AG04450 (cell line): ENCODE measurements at regions not wholly inside any gene's neighbourhood (a gene's known extent, or its start where the extent isn't known, plus 50 kb on each side); places are given as distances from the start of the nearest gene placed in this dataset.

Source experiments
- CTCF ChIA-PET: fragments of 300-600, 350-600 bp; formaldehyde crosslinking; extraction: SDS; loops from one replicate; lab custom pipeline; 2022; ENCODE audit warnings: antibody characterized with exemption, inconsistent platforms; lab: Charles Lee
- POLR2A ChIA-PET: fragments of 350-600 bp; formaldehyde crosslinking; extraction: SDS; loops from one replicate; lab custom pipeline; 2021; ENCODE audit warnings: antibody characterized with exemption, inconsistent platforms; lab: Yijun Ruan, JAX
- DNase-seq: peaks from one replicate; pipeline ENCODE4 v3.0.0-alpha.2; 2011; ENCODE audit warnings: low read depth, low spot score
- H3K27ac ChIP-seq: one replicate; pipeline ENCODE4 v1.5.1; 2012; ENCODE audit warnings: low read depth, low read length, control low read depth
- H3K27me3 ChIP-seq: one replicate; pipeline ENCODE4 v1.6.0; 2012; ENCODE audit warnings: low read length; ENCODE audit not compliant: control insufficient read depth, insufficient read depth
- H3K4me3 ChIP-seq: 2 replicates; pipeline ENCODE4 v1.5.1; 2011; ENCODE audit warnings: mild to moderate bottlenecking, low read depth, low read length, control low read depth
- H3K9me3 ChIP-seq: 2 replicates; pipeline ENCODE4 v1.5.1; 2012; ENCODE audit warnings: low read length; ENCODE audit not compliant: control insufficient read depth, insufficient read depth
- TF ChIP-seq, protein P1 (sequence below): IDR thresholded peaks from 2 replicates; pipeline ENCODE4 v1.5.1; 2011; ENCODE audit warnings: low read depth, low read length, control low read depth, inconsistent platforms

DNA sequence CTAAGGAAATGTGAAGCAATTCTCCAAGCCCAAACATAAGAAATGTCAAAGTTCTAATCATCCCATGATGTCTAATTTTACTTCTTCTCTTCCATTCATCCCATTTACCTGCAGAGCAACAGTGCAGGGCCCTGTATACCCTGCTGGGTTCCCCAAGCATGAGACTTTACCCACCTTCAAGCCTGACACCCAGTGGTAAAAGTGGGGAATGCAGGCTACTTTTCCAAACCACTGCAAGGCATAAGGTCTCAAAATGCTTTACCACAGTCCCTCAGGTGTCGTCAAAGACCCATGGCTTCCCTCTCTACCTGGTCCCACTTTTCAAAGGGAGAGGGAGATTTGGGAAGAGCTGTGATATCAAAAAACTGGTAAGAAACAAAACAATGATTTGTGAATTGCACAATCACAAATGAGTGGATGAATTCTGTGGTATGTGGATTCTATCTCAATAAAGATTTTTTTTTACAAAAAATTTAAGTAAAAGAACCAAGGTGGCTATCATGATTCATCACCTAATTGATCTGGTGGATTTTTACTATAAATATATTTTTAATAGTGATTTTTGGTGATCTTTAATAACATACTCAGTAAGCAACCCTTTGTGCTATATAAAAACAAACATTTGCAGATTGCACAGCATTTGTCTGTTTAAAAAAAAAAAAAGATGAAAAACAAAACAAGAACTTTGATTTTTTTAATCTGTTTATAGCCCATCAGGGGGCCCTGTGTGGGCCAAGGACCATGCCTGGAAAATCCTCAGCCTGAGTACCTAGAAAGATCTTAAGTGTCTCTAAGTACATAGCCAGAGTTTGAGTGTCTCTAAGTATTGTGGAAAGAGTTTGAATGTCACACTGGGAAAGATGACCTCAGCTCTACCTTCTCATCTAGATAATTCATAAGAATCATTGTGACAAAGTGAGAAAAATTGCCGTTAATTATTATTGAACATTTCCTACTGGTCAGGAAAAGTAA is 73.1 kb upstream of the GJB5 start:
- TF ChIP-seq, protein P1, sequence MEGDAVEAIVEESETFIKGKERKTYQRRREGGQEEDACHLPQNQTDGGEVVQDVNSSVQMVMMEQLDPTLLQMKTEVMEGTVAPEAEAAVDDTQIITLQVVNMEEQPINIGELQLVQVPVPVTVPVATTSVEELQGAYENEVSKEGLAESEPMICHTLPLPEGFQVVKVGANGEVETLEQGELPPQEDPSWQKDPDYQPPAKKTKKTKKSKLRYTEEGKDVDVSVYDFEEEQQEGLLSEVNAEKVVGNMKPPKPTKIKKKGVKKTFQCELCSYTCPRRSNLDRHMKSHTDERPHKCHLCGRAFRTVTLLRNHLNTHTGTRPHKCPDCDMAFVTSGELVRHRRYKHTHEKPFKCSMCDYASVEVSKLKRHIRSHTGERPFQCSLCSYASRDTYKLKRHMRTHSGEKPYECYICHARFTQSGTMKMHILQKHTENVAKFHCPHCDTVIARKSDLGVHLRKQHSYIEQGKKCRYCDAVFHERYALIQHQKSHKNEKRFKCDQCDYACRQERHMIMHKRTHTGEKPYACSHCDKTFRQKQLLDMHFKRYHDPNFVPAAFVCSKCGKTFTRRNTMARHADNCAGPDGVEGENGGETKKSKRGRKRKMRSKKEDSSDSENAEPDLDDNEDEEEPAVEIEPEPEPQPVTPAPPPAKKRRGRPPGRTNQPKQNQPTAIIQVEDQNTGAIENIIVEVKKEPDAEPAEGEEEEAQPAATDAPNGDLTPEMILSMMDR = peak; percentile 84
- Histone ChIP-seq H3K4me3 (no peak overlapping the region), H3K27me3 (no peaks in the 10 kb centered on the region), H3K27ac (no peak overlapping the region), H3K9me3 (no peaks in the 10 kb centered on the region)
- peak; percentile 4 for DNase-seq
- POLR2A ChIA-PET = no interaction called here
- CTCF ChIA-PET = interaction anchor here (0.7 kb wide), 3 partner anchors 13 to 1051 kb away, joined by 3 to 5 read pairs (median 3); no protein-coding TSS in a partner anchor

DNA sequence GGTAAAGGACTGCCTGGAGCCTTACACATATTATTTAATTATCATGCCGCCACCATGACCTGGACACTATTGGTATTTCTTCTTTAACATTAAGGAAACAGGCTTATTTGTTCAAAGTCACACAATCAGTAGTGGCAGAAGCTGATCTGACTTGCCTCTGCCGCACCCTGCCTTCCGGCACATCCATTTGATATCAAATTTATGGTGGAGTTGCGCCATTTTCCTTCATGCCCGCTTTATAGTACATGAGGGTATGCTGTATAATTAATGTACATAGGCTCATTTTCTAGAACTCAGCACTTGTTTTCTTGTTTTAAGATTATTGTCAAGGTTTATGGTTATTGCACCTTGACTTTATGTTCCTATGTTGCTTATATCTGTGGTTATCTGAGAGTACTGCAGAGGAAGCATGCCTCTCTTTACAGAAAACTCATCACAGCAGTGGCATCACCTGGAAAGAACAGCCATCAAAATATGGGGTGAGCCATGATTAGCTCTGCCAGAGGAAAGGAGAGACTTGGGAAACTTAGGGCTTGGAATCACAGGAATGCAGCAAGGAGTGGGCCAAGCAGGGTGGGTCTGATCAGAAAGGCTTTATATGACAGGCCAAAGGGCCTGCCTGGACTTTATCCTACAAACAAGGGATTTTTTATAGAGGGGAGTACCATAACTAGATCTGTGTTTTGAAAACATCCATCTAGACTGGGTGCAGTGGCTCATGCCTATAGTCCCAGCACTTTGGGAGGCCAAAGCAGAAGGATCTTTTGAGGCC is 72.2 kb upstream of the GJB5 start:
- CTCF ChIA-PET = no interaction called here

DNA sequence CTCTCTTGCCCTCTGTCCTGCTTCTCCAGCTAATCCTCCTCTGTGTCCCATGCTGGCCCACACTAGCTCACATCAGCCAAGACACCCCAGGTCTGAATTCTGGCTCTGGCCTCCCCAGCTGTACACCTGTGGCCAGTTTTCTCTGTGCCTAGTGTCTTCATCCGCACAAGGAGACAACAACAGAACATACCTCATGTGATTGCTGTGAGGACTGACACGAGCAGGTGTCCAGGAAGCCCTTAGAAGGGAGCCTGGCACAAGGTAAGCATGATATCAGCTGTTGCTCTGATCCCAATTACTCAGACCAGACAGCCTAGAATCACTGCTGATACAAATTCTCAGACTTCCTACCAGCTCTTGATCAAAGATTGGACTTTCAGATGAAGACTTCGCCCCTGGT is 71.2 kb upstream of the GJB5 start:
- DNase-seq = no peak
- TF ChIP-seq, protein P1 = no peak
- no peaks in the 10 kb centered on the region for H3K27me3 ChIP-seq
- no peak overlapping the region for H3K27ac ChIP-seq
- CTCF ChIA-PET = no interaction called here
- POLR2A ChIA-PET = no interaction called here
- H3K4me3 ChIP-seq = no peak overlapping the region
- no peaks in the 10 kb centered on the region for H3K9me3 ChIP-seq

More for the DNA sequence above, 72.2 kb upstream of the GJB5 start:
- no peaks in the 10 kb centered on the region for H3K27me3 ChIP-seq
- H3K27ac ChIP-seq = no peak overlapping the region
- DNase-seq = no peak
- POLR2A ChIA-PET = no interaction called here
- TF ChIP-seq, protein P1 = no peak
- H3K4me3 ChIP-seq = no peak overlapping the region
- no peaks in the 10 kb centered on the region for H3K9me3 ChIP-seq

DNA sequence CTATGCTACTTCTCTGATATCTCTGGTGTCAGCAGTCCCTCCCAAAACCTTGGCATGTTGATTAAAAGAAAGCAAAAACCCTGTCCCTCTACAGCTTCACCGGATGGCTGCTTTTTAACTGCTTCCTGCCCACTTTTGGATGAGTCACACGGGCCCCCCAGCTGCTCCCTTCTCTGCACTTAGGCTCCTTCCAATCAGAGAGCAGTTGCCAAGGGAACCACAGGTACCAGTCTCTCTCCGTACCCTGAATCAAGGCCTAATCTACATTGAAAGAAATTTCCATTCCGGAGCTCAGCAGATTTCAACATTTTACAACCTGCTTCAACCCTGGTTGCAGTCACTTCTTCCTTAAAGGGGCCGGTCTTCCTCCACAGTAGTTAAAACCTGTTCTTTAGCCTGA is 70.6 kb upstream of the GJB5 start:
- H3K4me3 ChIP-seq = no peak overlapping the region
- no peaks in the 10 kb centered on the region for H3K27me3 ChIP-seq
- H3K27ac ChIP-seq = no peak overlapping the region
- ChIA-PET CTCF (no interaction called here), POLR2A (no interaction called here)
- H3K9me3 ChIP-seq = no peaks in the 10 kb centered on the region
- TF ChIP-seq, protein P1 = no peak
- DNase-seq = no peak
